Keratinocyte (primary cell): ENCODE measurements at regions not wholly inside any gene's neighbourhood (a gene's known extent, or its start where the extent isn't known, plus 50 kb on each side); places are given as distances from the start of the nearest gene placed in this dataset.

Source experiments
- DNase-seq: peaks from one replicate; pipeline ENCODE4 v3.0.0-alpha.2; 2011; ENCODE audit warnings: low read depth, missing footprints, low spot score
- FAIRE-seq: peaks from 2 replicates; lab custom pipeline; 2011; peaks lifted over from hg19 to GRCh38; lab: Jason Lieb, UNC
- H2AFZ ChIP-seq: 2 replicates; pipeline ENCODE4 v1.6.0; 2012; ENCODE audit warnings: low read length, control low read depth, inconsistent platforms; ENCODE audit not compliant: control insufficient read depth
- H3K27ac ChIP-seq: 2 replicates; pipeline ENCODE4 v1.5.1; 2011; ENCODE audit warnings: low read length; ENCODE audit not compliant: control insufficient read depth, insufficient read depth
- H3K27me3 ChIP-seq: 3 replicates; pipeline ENCODE4 v1.6.0; 2011; ENCODE audit warnings: low read length; ENCODE audit not compliant: control insufficient read depth, insufficient read depth; ENCODE audit errors: extremely low read depth
- H3K36me3 ChIP-seq, 2 experiments: 2 replicates in 1 of 2; 3 replicates in 1 of 2; pipeline ENCODE4 v1.5.1; 2011; ENCODE audit warnings: low read length in 2 of 2, mild to moderate bottlenecking in 1 of 2; ENCODE audit not compliant: control insufficient read depth in 2 of 2, insufficient read depth in 2 of 2; ENCODE audit errors: extremely low read depth in 1 of 2
- H3K4me1 ChIP-seq: 3 replicates; pipeline ENCODE4 v1.5.1; 2011; ENCODE audit warnings: low read length; ENCODE audit not compliant: control insufficient read depth, insufficient read depth; ENCODE audit errors: extremely low read depth
- H3K4me2 ChIP-seq: 3 replicates; pipeline ENCODE4 v1.6.0; 2011; ENCODE audit warnings: low read depth, low read length; ENCODE audit not compliant: control insufficient read depth, insufficient read depth; ENCODE audit errors: extremely low read depth
- H3K4me3 ChIP-seq, 3 experiments: fragments of 200-600 bp in 1 of 3; sonication (generic) in 1 of 3; 2 replicates in 2 of 3; 3 replicates in 1 of 3; pipeline ENCODE4 v1.5.1; 2011 to 2016; ENCODE audit warnings: low read length in 3 of 3, mild to moderate bottlenecking in 3 of 3, control low read depth in 2 of 3, inconsistent platforms in 1 of 3, low read depth in 1 of 3, mixed read lengths in 1 of 3, mixed run types in 1 of 3, moderate library complexity in 1 of 3; ENCODE audit not compliant: control insufficient read depth in 2 of 3, insufficient read depth in 2 of 3; ENCODE audit errors: extremely low read depth in 1 of 3
- H3K79me2 ChIP-seq: 2 replicates; pipeline ENCODE4 v1.6.0; 2012; ENCODE audit warnings: low read length; ENCODE audit not compliant: control insufficient read depth, insufficient read depth
- H3K9ac ChIP-seq: 3 replicates; pipeline ENCODE4 v1.6.0; 2011; ENCODE audit warnings: low read length; ENCODE audit not compliant: control insufficient read depth, insufficient read depth; ENCODE audit errors: extremely low read depth
- H3K9me1 ChIP-seq: 3 replicates; pipeline ENCODE4 v1.6.0; 2011; ENCODE audit warnings: low read length; ENCODE audit not compliant: control insufficient read depth, insufficient read depth; ENCODE audit errors: extremely low read depth
- H3K9me3 ChIP-seq: 2 replicates; pipeline ENCODE4 v1.5.1; 2012; ENCODE audit warnings: low read depth, low read length; ENCODE audit not compliant: control insufficient read depth
- H4K20me1 ChIP-seq: 3 replicates; pipeline ENCODE4 v1.6.0; 2011; ENCODE audit warnings: low read length; ENCODE audit not compliant: control insufficient read depth, insufficient read depth; ENCODE audit errors: extremely low read depth
- EZH2 ChIP-seq: IDR thresholded peaks from one replicate; pipeline ENCODE4 v1.6.1; 2012; ENCODE audit warnings: inconsistent platforms, mild to moderate bottlenecking, low read length, moderate library complexity
- dilution Hi-C: fragments of 300-500 bp; cut with MboI; formaldehyde crosslinking; loops from one replicate; pipeline ENCODE4 v1.7.0; 2020; ENCODE audit warnings: low sequenced_read_pairs; ENCODE audit not compliant: extremely low pct_ligation_motif_present
- TF ChIP-seq, protein P1 (sequence below), 3 experiments: IDR thresholded peaks in 1 of 3; conservative IDR thresholded peaks in 1 of 3; optimal IDR thresholded peaks in 1 of 3; 2 replicates in 2 of 3; 3 replicates in 1 of 3; pipeline versions ENCODE3 to v1.5.1; 2011; ENCODE audit warnings: low read length in 3 of 3, mild to moderate bottlenecking in 3 of 3, moderate library complexity in 2 of 3, control low read depth in 1 of 3, inconsistent platforms in 1 of 3; ENCODE audit not compliant: insufficient read depth in 2 of 3; ENCODE audit errors: extremely low read depth in 1 of 3

DNA sequence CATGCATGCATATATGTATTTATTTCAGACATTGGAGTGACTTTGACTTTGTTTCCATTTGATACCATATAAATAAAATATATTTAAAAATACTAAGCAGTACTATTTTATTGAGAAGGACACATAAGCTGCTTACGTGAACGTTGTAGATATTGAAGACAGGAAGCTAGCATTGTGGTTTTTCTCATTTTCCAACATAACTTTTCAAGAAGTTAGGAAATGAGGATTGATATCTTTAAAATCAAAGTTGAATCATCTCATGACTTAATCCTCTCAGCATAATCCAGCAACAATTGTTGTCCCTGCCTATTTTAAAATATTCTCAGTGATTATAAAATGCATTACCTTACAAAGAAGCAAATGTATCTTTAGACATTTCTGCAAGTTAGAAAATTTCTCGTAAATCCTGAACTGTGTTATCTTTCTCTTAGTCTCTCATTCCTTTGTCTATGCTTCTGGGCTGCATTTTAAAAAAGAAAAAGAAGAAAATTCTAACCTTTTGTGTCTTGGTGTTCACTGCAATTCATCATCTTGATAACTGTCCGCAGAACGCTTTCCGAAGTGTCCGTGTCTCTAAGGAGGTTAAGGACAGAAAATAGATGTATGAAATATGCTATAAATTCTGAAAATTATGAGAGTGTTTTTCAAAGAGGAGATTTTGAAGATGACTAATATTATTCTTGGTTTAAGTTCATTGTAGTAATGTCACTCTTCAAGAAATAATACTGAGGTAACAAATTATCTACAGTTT is 1089.9 kb upstream of the CDH6 start:
- DNase-seq: no peak
- no peak overlapping the region for H3K4me2 ChIP-seq
- dilution Hi-C loops: no loop called here
- no peak overlapping the region for H3K27ac ChIP-seq
- no peaks in the 10 kb centered on the region for H3K36me3 ChIP-seq
- no peaks in the 10 kb centered on the region for H3K27me3 ChIP-seq
- no peaks in the 10 kb centered on the region for H3K9me1 ChIP-seq
- no peaks in the 10 kb centered on the region for H4K20me1 ChIP-seq
- H3K9ac ChIP-seq: no peak overlapping the region
- H3K9me3 ChIP-seq: peaks cover 3% of the 10 kb centered on the region
- H3K79me2 ChIP-seq: no peaks in the 10 kb centered on the region
- no peaks in the 10 kb centered on the region for H3K4me1 ChIP-seq
- no peak for FAIRE-seq
- TF ChIP-seq, protein P1, sequence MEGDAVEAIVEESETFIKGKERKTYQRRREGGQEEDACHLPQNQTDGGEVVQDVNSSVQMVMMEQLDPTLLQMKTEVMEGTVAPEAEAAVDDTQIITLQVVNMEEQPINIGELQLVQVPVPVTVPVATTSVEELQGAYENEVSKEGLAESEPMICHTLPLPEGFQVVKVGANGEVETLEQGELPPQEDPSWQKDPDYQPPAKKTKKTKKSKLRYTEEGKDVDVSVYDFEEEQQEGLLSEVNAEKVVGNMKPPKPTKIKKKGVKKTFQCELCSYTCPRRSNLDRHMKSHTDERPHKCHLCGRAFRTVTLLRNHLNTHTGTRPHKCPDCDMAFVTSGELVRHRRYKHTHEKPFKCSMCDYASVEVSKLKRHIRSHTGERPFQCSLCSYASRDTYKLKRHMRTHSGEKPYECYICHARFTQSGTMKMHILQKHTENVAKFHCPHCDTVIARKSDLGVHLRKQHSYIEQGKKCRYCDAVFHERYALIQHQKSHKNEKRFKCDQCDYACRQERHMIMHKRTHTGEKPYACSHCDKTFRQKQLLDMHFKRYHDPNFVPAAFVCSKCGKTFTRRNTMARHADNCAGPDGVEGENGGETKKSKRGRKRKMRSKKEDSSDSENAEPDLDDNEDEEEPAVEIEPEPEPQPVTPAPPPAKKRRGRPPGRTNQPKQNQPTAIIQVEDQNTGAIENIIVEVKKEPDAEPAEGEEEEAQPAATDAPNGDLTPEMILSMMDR (optimal IDR thresholded peaks at IDR 0.05 in 1 of 3, IDR thresholded peaks at IDR 0.05 in 1 of 3, conservative IDR thresholded peaks at IDR 0.05 in 1 of 3; ENCODE audit: extremely low read depth in 1 of 3, insufficient read depth in 2 of 3, low read length in 3 of 3): no peak
- no peak for TF ChIP-seq EZH2
- H3K4me3 ChIP-seq: no peak overlapping the region
- H2AFZ ChIP-seq: no peak overlapping the region

DNA sequence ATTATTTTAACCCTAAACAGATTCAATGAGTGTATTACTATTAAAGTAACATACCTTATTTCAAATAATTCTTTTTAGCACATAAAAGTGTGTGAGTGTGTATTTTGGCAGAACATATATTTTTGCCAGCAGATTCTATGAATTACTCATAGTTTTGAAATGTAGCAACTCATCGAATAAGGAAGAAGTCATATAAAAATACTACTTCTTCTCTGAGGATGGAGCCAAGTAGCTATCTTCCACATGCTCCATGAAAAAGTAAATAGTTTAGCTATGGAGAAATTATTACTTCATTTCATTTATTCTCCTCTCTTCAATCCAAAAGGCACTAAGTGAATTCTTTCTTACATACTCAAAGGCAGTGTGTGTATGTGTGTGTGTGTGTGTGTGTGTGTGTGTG is 1090.4 kb upstream of the CDH6 start:
- dilution Hi-C loops: no loop called here
- no peaks in the 10 kb centered on the region for H4K20me1 ChIP-seq
- H2AFZ ChIP-seq: no peak overlapping the region
- no peaks in the 10 kb centered on the region for H3K9me1 ChIP-seq
- H3K4me2 ChIP-seq: no peak overlapping the region
- H3K9ac ChIP-seq: no peak overlapping the region
- no peaks in the 10 kb centered on the region for H3K4me1 ChIP-seq
- H3K27ac ChIP-seq: no peak overlapping the region
- H3K79me2 ChIP-seq: no peaks in the 10 kb centered on the region
- peaks cover 3% of the 10 kb centered on the region for H3K9me3 ChIP-seq
- H3K4me3 ChIP-seq: no peak overlapping the region
- no peaks in the 10 kb centered on the region for H3K27me3 ChIP-seq
- no peaks in the 10 kb centered on the region for H3K36me3 ChIP-seq
- DNase-seq (no peak), FAIRE-seq (no peak)
- TF ChIP-seq, protein P1 (optimal IDR thresholded peaks at IDR 0.05 in 1 of 3, IDR thresholded peaks at IDR 0.05 in 1 of 3, conservative IDR thresholded peaks at IDR 0.05 in 1 of 3; ENCODE audit: extremely low read depth in 1 of 3, insufficient read depth in 2 of 3, low read length in 3 of 3): no peak
- no peak for TF ChIP-seq EZH2
